Fibroblast of lung (primary cell): ENCODE measurements at regions not wholly inside any gene's neighbourhood (a gene's known extent, or its start where the extent isn't known, plus 50 kb on each side); places are given as distances from the start of the nearest gene placed in this dataset.
"Not testable (repeated sequence)": the region's sequence is repeated elsewhere in the genome, so short reads cannot be mapped to it uniquely, and the experiment has no call there.

Experiments used
- DNase-seq, 2 donors: peaks; one replicate each; pipeline versions ENCODE4 v3.0.0 to v3.0.0-alpha.2; 2010; ENCODE audit warnings: low read depth in 2 of 2
- H2AFZ ChIP-seq: 2 replicates; pipeline ENCODE4 v1.5.1; 2012; ENCODE audit warnings: low read length, control low read depth, inconsistent platforms
- H3K27ac ChIP-seq: 2 replicates; pipeline ENCODE4 v1.5.1; 2011; ENCODE audit warnings: low read length, control low read depth; ENCODE audit not compliant: insufficient read depth
- H3K27me3 ChIP-seq: 2 replicates; pipeline ENCODE4 v1.5.1; 2011; ENCODE audit warnings: mild to moderate bottlenecking, low read length; ENCODE audit not compliant: control insufficient read depth, insufficient read depth
- H3K36me3 ChIP-seq: 2 replicates; pipeline ENCODE4 v1.5.1; 2011; ENCODE audit warnings: low read length; ENCODE audit not compliant: control insufficient read depth, insufficient read depth
- H3K4me1 ChIP-seq: 2 replicates; pipeline ENCODE4 v1.5.1; 2011; ENCODE audit warnings: low read length; ENCODE audit not compliant: control insufficient read depth, insufficient read depth; ENCODE audit errors: extremely low read depth
- H3K4me2 ChIP-seq: 2 replicates; pipeline ENCODE4 v1.5.1; 2011; ENCODE audit warnings: low read length, control low read depth; ENCODE audit not compliant: insufficient read depth; ENCODE audit errors: extremely low read depth
- H3K4me3 ChIP-seq, 4 experiments: fragments of 200-600 bp in 1 of 4; sonication (generic) in 1 of 4; replicated peaks in 1 of 4; 2 replicates each; pipeline ENCODE4 v1.5.1; 2011 to 2016; ENCODE audit warnings: low read length in 4 of 4, low read depth in 3 of 4, mild to moderate bottlenecking in 3 of 4, control low read depth in 2 of 4, inconsistent platforms in 1 of 4, mixed read lengths in 1 of 4; ENCODE audit not compliant: insufficient read depth in 1 of 4; ENCODE audit errors: control extremely low read depth in 1 of 4
- H3K79me2 ChIP-seq: 2 replicates; pipeline ENCODE4 v1.5.1; 2012; ENCODE audit warnings: mild to moderate bottlenecking, low read length, inconsistent platforms; ENCODE audit not compliant: control insufficient read depth, insufficient read depth
- H3K9ac ChIP-seq: 2 replicates; pipeline ENCODE4 v1.5.1; 2011; ENCODE audit warnings: mild to moderate bottlenecking, low read length, control low read depth; ENCODE audit not compliant: insufficient read depth
- H3K9me3 ChIP-seq: 2 replicates; pipeline ENCODE4 v1.5.1; 2012; ENCODE audit warnings: low read depth, low read length; ENCODE audit not compliant: control insufficient read depth, insufficient read depth
- H4K20me1 ChIP-seq: 2 replicates; pipeline ENCODE4 v1.5.1; 2011; ENCODE audit warnings: low read length; ENCODE audit not compliant: control insufficient read depth, insufficient read depth; ENCODE audit errors: extremely low read depth
- CTCF ChIP-seq, 2 donors: IDR thresholded peaks in 1 of 2; conservative IDR thresholded peaks in 1 of 2; 1 replicate in 1 of 2; 2 replicates in 1 of 2; pipeline ENCODE4 v1.5.1; 2011 to 2012; ENCODE audit warnings: low read length in 2 of 2, control low read depth in 1 of 2, inconsistent platforms in 1 of 2, low read depth in 1 of 2, mild to moderate bottlenecking in 1 of 2
- EZH2 ChIP-seq: IDR thresholded peaks from 2 replicates; pipeline ENCODE4 v1.5.1; 2012; ENCODE audit warnings: low read length, control low read depth, mild to moderate bottlenecking; ENCODE audit errors: missing control alignments

DNA sequence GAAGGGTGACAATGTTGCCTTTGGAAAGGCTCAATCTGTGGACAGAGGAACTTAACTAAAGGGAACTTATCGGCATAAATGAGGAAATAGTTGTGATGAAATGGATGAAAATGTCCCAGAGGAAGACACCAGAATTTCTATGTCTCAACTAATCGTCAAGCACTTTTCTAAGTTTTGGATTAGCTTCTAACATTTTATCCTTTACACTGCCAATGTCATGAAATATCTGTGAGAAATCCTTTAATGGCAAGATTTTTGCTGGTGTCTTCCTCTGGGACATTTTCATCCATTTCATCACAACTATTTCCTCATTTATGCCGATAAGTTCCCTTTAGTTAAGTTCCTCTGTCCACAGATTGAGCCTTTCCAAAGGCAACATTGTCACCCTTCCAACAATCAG is 86.3 kb upstream of the BTG1 start:
- not testable (repeated sequence) for H2AFZ ChIP-seq, DNase-seq, H3K4me2 ChIP-seq, H3K27me3 ChIP-seq, H4K20me1 ChIP-seq, H3K36me3 ChIP-seq, H3K4me3 ChIP-seq, H3K4me1 ChIP-seq, H3K79me2 ChIP-seq, H3K27ac ChIP-seq, H3K9ac ChIP-seq, H3K9me3 ChIP-seq

- not testable (repeated sequence) for H3K4me2 ChIP-seq, H3K9me3 ChIP-seq, H3K27me3 ChIP-seq, H3K4me1 ChIP-seq, H3K4me3 ChIP-seq, DNase-seq, H4K20me1 ChIP-seq, H3K9ac ChIP-seq, H2AFZ ChIP-seq, H3K27ac ChIP-seq, H3K79me2 ChIP-seq, H3K36me3 ChIP-seq
These were observed 85.9 kb upstream of the BTG1 start for GRCh38 chr12:92231532-92231931.

DNA sequence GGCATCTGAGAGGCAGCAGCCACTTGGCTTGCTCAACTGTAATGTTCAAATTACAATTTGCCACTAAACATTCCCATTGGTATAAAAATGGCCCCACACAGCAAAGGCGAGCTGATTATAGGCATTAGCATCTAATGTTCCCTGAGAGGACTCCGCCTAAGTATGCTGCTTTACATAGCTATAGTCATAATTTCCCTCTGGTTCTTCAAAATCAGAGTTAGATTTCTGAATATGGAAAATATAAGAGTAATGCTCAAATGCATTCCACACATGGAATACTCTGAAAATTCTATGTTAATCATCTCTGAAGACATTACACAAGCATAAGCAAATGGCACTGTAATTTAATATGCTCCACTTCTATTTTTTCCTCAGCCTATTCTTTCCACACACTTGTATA is 83.7 kb upstream of the BTG1 start:
- H3K4me1 ChIP-seq = no peaks in the 10 kb centered on the region
- H2AFZ ChIP-seq = no peak overlapping the region
- H3K4me3 ChIP-seq = no peak overlapping the region
- no peak for DNase-seq
- H3K36me3 ChIP-seq = no peaks in the 10 kb centered on the region
- TF ChIP-seq EZH2 = no peak
- TF ChIP-seq CTCF (conservative IDR thresholded peaks at IDR 0.05 in 1 of 2, IDR thresholded peaks at IDR 0.05 in 1 of 2; ENCODE audit: low read depth in 1 of 2, low read length in 2 of 2) = no peak
- H3K27me3 ChIP-seq = no peaks in the 10 kb centered on the region
- no peak overlapping the region for H3K4me2 ChIP-seq
- no peaks in the 10 kb centered on the region for H3K9me3 ChIP-seq
- H3K9ac ChIP-seq = no peak overlapping the region
- no peaks in the 10 kb centered on the region for H3K79me2 ChIP-seq
- no peak overlapping the region for H3K27ac ChIP-seq
- no peaks in the 10 kb centered on the region for H4K20me1 ChIP-seq

- no peaks in the 10 kb centered on the region for H3K4me1 ChIP-seq
- H3K27ac ChIP-seq = no peak overlapping the region
- H4K20me1 ChIP-seq = no peaks in the 10 kb centered on the region
- no peaks in the 10 kb centered on the region for H3K79me2 ChIP-seq
- no peaks in the 10 kb centered on the region for H3K27me3 ChIP-seq
- no peak overlapping the region for H3K9ac ChIP-seq
- no peaks in the 10 kb centered on the region for H3K36me3 ChIP-seq
- no peak overlapping the region for H3K4me3 ChIP-seq
- no peaks in the 10 kb centered on the region for H3K9me3 ChIP-seq
- no peak for DNase-seq
- no peak overlapping the region for H3K4me2 ChIP-seq
- H2AFZ ChIP-seq = no peak overlapping the region
- TF ChIP-seq EZH2 (no peak), CTCF (conservative IDR thresholded peaks at IDR 0.05 in 1 of 2, IDR thresholded peaks at IDR 0.05 in 1 of 2; ENCODE audit: low read depth in 1 of 2, low read length in 2 of 2) (no peak)
These were observed 81.3 kb upstream of the BTG1 start for GRCh38 chr12:92226961-92227360.
